PC-9 (cell line): ENCODE measurements at regions not wholly inside any gene's neighbourhood (a gene's known extent, or its start where the extent isn't known, plus 50 kb on each side); places are given as distances from the start of the nearest gene placed in this dataset.
"Not testable (repeated sequence)": the region's sequence is repeated elsewhere in the genome, so short reads cannot be mapped to it uniquely, and the experiment has no call there.

Source experiments
- BruUV-seq: library from RNA; stranded (reverse); fragments of 400-500 nt; replicated peaks from 2 replicates; lab custom pipeline; 2021; lab: Mats Ljungman, UMichigan
- CTCF ChIA-PET: fragments of 300-600 bp; sonication (Branson Sonifier 250); formaldehyde crosslinking; loops from one replicate; lab custom pipeline; 2022; ENCODE audit warnings: antibody characterized with exemption; lab: Charles Lee
- POLR2A ChIA-PET: fragments of 300-600 bp; sonication (Branson Sonifier 250); formaldehyde crosslinking; loops from one replicate; lab custom pipeline; 2022; ENCODE audit warnings: antibody characterized with exemption; ENCODE audit not compliant: unreplicated experiment; lab: Charles Lee
- DNase-seq, 2 experiments: peaks; one replicate each; pipeline versions ENCODE4 v3.0.0 to v3.0.0-alpha.2; 2015 to 2022; ENCODE audit warnings: mixed read lengths in 1 of 2
- H2AFZ ChIP-seq: fragments of 200-600 bp; sonication (generic); 2 replicates; pipeline ENCODE4 v1.8.1; 2017; ENCODE audit warnings: antibody characterized with exemption
- H3F3A ChIP-seq: fragments of 200-600 bp; sonication (generic); 2 replicates; pipeline ENCODE4 v1.8.1; 2017; ENCODE audit warnings: antibody characterized with exemption, mild to moderate bottlenecking, low read depth; ENCODE audit not compliant: insufficient read depth
- H3K27ac ChIP-seq: fragments of 200-600 bp; sonication (generic); 2 replicates; pipeline ENCODE4 v1.6.1; 2016; ENCODE audit warnings: mixed run types
- H3K27me3 ChIP-seq: fragments of 200-600 bp; sonication (generic); 2 replicates; pipeline ENCODE4 v1.6.1; 2016; ENCODE audit warnings: low read depth, mixed run types; ENCODE audit not compliant: insufficient read depth
- H3K36me3 ChIP-seq: fragments of 200-600 bp; sonication (generic); 2 replicates; pipeline ENCODE4 v1.6.1; 2016; ENCODE audit warnings: low read depth, mixed run types
- H3K4me1 ChIP-seq: fragments of 200-600 bp; sonication (generic); replicated peaks from 2 replicates; pipeline ENCODE4 v1.6.1; 2016; ENCODE audit warnings: mixed run types; ENCODE audit not compliant: insufficient read depth
- H3K4me2 ChIP-seq: fragments of 200-600 bp; sonication (generic); 2 replicates; pipeline ENCODE4 v1.6.1; 2017; ENCODE audit warnings: mixed run types
- H3K4me3 ChIP-seq: fragments of 200-600 bp; sonication (generic); 2 replicates; pipeline ENCODE4 v1.6.1; 2016; ENCODE audit warnings: mixed run types
- H3K79me2 ChIP-seq: fragments of 200-600 bp; sonication (generic); 2 replicates; pipeline ENCODE4 v1.6.1; 2017; ENCODE audit warnings: low read depth, mixed run types
- H3K9me2 ChIP-seq: fragments of 200-600 bp; sonication (generic); 2 replicates; pipeline ENCODE4 v1.8.1; 2017; ENCODE audit warnings: mild to moderate bottlenecking; ENCODE audit not compliant: insufficient read depth
- H3K9me3 ChIP-seq: fragments of 200-600 bp; sonication (generic); 2 replicates; pipeline ENCODE4 v1.8.1; 2016; ENCODE audit warnings: low read depth; ENCODE audit not compliant: insufficient read depth
- H4K20me1 ChIP-seq: fragments of 200-600 bp; sonication (generic); 2 replicates; pipeline ENCODE4 v1.8.1; 2017; ENCODE audit not compliant: insufficient read depth
- CTCF ChIP-seq: fragments of 200-600 bp; sonication (generic); conservative IDR thresholded peaks from 2 replicates; pipeline ENCODE4 v1.6.1; 2017; ENCODE audit warnings: mixed run types, antibody characterized with exemption, mild to moderate bottlenecking, moderate library complexity
- EZH2 ChIP-seq: fragments of 200-600 bp; sonication (generic); IDR thresholded peaks from 2 replicates; pipeline ENCODE4 v1.8.0; 2017; ENCODE audit warnings: antibody characterized with exemption, low read depth
- intact Hi-C: fragments of 100-400 bp; cut with micrococcal nuclease; formaldehyde crosslinking; loops from one replicate; pipeline ENCODE4 v1.10.0; 2022; ENCODE audit not compliant: unreplicated experiment

GRCh38 chr4:131488772-131489171, 1660.3 kb upstream of the PCDH10 start:
- no peak overlapping the region for H2AFZ ChIP-seq
- H3K79me2 ChIP-seq: no peaks in the 10 kb centered on the region
- TF ChIP-seq CTCF (no peak), EZH2 (no peak)
- H3K36me3 ChIP-seq: no peaks in the 10 kb centered on the region
- H3K27ac ChIP-seq: no peak overlapping the region
- H3F3A ChIP-seq: no peaks in the 10 kb centered on the region
- H3K9me3 ChIP-seq: no peaks in the 10 kb centered on the region
- DNase-seq: no peak
- H4K20me1 ChIP-seq: no peaks in the 10 kb centered on the region
- H3K27me3 ChIP-seq: no peaks in the 10 kb centered on the region
- no TSS peak for BruUV-seq
- H3K4me2 ChIP-seq: no peak overlapping the region
- H3K9me2 ChIP-seq: no peaks in the 10 kb centered on the region
- ChIA-PET POLR2A (no interaction called here), CTCF (no interaction called here)
- intact Hi-C loops: no loop called here
- H3K4me1 ChIP-seq: no peaks in the 10 kb centered on the region
- no peak overlapping the region for H3K4me3 ChIP-seq

GRCh38 chr4:131496211-131496610, 1652.9 kb upstream of the PCDH10 start:
- H3K4me2 ChIP-seq, H3K36me3 ChIP-seq, H3K27me3 ChIP-seq, H3K79me2 ChIP-seq, H4K20me1 ChIP-seq, H3K9me2 ChIP-seq, BruUV-seq, H3F3A ChIP-seq, H3K4me3 ChIP-seq, intact Hi-C loops, POLR2A ChIA-PET, CTCF ChIA-PET, H3K27ac ChIP-seq, H2AFZ ChIP-seq, H3K9me3 ChIP-seq, H3K4me1 ChIP-seq: not testable (repeated sequence)
- peak in 1 of 2 experiments; percentile 7 for DNase-seq

GRCh38 chr4:131499141-131499873, 1649.8 kb upstream of the PCDH10 start:
- H3K4me3 ChIP-seq: no peak overlapping the region
- H3K27me3 ChIP-seq: no peaks in the 10 kb centered on the region
- no peak overlapping the region for H3K27ac ChIP-seq
- ChIA-PET POLR2A (no interaction called here), CTCF (no interaction called here)
- no peaks in the 10 kb centered on the region for H3K4me1 ChIP-seq
- TF ChIP-seq EZH2: no peak
- TF ChIP-seq CTCF: no peak
- peak in 1 of 2 experiments; percentile 22 for DNase-seq
- no peak overlapping the region for H2AFZ ChIP-seq
- H3F3A ChIP-seq: no peaks in the 10 kb centered on the region
- no peaks in the 10 kb centered on the region for H3K79me2 ChIP-seq
- no peak overlapping the region for H3K4me2 ChIP-seq
- H3K9me3 ChIP-seq: no peaks in the 10 kb centered on the region
- intact Hi-C loops: no loop called here
- no peaks in the 10 kb centered on the region for H3K9me2 ChIP-seq
- no TSS peak for BruUV-seq
- no peaks in the 10 kb centered on the region for H4K20me1 ChIP-seq
- H3K36me3 ChIP-seq: no peaks in the 10 kb centered on the region

GRCh38 chr4:131509521-131509920, 1639.6 kb upstream of the PCDH10 start:
- POLR2A ChIA-PET: no interaction called here
- BruUV-seq: no TSS peak

More at GRCh38 chr4:131509521-131509920, 1639.6 kb upstream of the PCDH10 start:
- H3K4me3 ChIP-seq: no peak overlapping the region
- H3K79me2 ChIP-seq: no peaks in the 10 kb centered on the region
- TF ChIP-seq CTCF: no peak
- CTCF ChIA-PET: no interaction called here
- H3K36me3 ChIP-seq: no peaks in the 10 kb centered on the region
- DNase-seq: no peak
- H3K9me2 ChIP-seq: no peaks in the 10 kb centered on the region
- intact Hi-C loops: no loop called here
- no peaks in the 10 kb centered on the region for H4K20me1 ChIP-seq
- no peak overlapping the region for H3K4me2 ChIP-seq
- no peaks in the 10 kb centered on the region for H3K9me3 ChIP-seq
- no peak overlapping the region for H3K27ac ChIP-seq
- no peak overlapping the region for H2AFZ ChIP-seq
- H3K27me3 ChIP-seq: no peaks in the 10 kb centered on the region
- no peaks in the 10 kb centered on the region for H3K4me1 ChIP-seq
- H3F3A ChIP-seq: no peaks in the 10 kb centered on the region
